IMR-90 (cell line): ENCODE measurements at regions not wholly inside any gene's neighbourhood (a gene's known extent, or its start where the extent isn't known, plus 50 kb on each side); places are given as distances from the start of the nearest gene placed in this dataset.

Source experiments
- CEBPB ChIP-seq: IDR thresholded peaks from 2 replicates; pipeline ENCODE4 v1.6.1; 2012; ENCODE audit warnings: low read depth, low read length, improper control_type of control experiment
- FOS ChIP-seq: fragments of 150-350 bp; IDR thresholded peaks from 2 replicates; pipeline ENCODE4 v1.6.1; 2016; ENCODE audit warnings: low read depth, low read length
- POLR2A ChIP-seq: IDR thresholded peaks from 2 replicates; pipeline ENCODE4 v1.6.1; 2012; ENCODE audit warnings: mild to moderate bottlenecking, low read depth, low read length
- RAD21 ChIP-seq: IDR thresholded peaks from 2 replicates; pipeline ENCODE4 v1.6.1; 2012; ENCODE audit warnings: low read length, improper control_type of control experiment
- TF ChIP-seq, protein P1 (sequence below): conservative IDR thresholded peaks from 2 replicates; pipeline ENCODE4 v1.5.1; 2012; ENCODE audit warnings: mild to moderate bottlenecking, low read depth, low read length, improper control_type of control experiment

DNA sequence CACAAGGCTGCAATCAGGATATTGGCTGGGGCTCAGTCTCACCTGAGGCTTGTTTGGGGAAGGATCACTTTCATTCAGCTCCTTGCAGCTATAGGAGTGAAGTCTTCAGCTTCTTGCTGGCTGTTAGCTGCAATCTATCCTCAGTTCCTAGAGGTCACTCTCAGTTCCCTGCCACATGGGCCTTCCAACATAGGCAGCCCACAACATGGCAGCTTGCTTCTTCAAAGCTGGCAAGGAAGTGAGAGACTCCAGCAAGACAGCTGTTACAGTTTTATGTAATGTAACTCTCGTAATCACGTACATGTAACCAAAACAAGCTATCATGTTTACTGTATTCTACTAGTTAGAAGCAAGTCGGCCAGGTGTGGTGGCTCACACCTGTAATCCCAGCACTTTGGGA is 226.9 kb downstream of the CDC5L start:
- TF ChIP-seq FOS (no peak), POLR2A (no peak), CEBPB (no peak), RAD21 (no peak)
- TF ChIP-seq, protein P1, sequence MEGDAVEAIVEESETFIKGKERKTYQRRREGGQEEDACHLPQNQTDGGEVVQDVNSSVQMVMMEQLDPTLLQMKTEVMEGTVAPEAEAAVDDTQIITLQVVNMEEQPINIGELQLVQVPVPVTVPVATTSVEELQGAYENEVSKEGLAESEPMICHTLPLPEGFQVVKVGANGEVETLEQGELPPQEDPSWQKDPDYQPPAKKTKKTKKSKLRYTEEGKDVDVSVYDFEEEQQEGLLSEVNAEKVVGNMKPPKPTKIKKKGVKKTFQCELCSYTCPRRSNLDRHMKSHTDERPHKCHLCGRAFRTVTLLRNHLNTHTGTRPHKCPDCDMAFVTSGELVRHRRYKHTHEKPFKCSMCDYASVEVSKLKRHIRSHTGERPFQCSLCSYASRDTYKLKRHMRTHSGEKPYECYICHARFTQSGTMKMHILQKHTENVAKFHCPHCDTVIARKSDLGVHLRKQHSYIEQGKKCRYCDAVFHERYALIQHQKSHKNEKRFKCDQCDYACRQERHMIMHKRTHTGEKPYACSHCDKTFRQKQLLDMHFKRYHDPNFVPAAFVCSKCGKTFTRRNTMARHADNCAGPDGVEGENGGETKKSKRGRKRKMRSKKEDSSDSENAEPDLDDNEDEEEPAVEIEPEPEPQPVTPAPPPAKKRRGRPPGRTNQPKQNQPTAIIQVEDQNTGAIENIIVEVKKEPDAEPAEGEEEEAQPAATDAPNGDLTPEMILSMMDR, result no peak
